ENCODE measurements at regions not wholly inside any gene's neighbourhood (a gene's known extent, or its start where the extent isn't known, plus 50 kb on each side); places are given as distances from the start of the nearest gene placed in this dataset.

DNA sequence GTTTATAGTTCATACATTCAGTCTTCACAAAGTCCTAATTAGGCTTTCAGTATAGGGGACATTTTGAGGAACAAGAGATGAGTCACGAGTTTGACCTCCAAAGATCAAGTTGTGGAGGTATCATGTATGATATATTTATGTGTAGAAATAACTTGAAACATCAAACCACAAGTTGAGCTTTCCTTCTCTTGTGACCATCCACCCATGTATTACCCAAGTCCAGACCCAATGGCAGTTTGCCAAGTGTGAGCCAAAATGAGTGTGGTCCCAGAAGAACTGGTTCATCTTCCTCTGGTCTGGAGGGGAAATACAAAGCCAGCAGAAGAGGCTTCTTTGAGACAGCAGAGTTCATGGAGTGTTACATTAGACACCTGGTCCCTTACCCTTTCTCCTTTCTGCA lies 104.9 kb downstream of the ATP23 start:
- H3K4me3 ChIP-seq (ENCODE audit: low read length), result no peak overlapping the region
- no peaks in the 10 kb centered on the region for H3K79me2 ChIP-seq (ENCODE audit: low read length)
- ChIA-PET POLR2A (ENCODE audit: unreplicated experiment) (no interaction called here), CTCF (no interaction called here)
- ATAC-seq (no peak), DNase-seq (peak; percentile 66)
- BruUV-seq (replicated peaks), result no TSS peak
- no peaks in the 10 kb centered on the region for H3K27me3 ChIP-seq (ENCODE audit: low read length)
- no peaks in the 10 kb centered on the region for H3K4me1 ChIP-seq (ENCODE audit: insufficient read depth, low read length)
- H3K9ac ChIP-seq (ENCODE audit: low read length), result no peak overlapping the region
- intact Hi-C loops (cut with micrococcal nuclease), result no loop called here
- no peak overlapping the region for H3K4me2 ChIP-seq (ENCODE audit: low read length)
- TF ChIP-seq CTCF (conservative IDR thresholded peaks at IDR 0.05; ENCODE audit: low read depth, low read length), result no peak
- no peak for TF ChIP-seq EZH2phosphoT487 (IDR thresholded peaks at IDR 0.05; ENCODE audit: borderline replicate concordance, low read length)
- TF ChIP-seq EZH2 (IDR thresholded peaks at IDR 0.05; ENCODE audit: low read length, unreplicated experiment), result no peak
- H3K9me2 ChIP-seq (replicated peaks; ENCODE audit: low read length), result no peaks in the 10 kb centered on the region
- H3K27ac ChIP-seq (ENCODE audit: low read length), result no peak overlapping the region
- H3K36me3 ChIP-seq (ENCODE audit: low read depth, low read length), result no peaks in the 10 kb centered on the region
- H4K20me1 ChIP-seq (ENCODE audit: low read length), result no peaks in the 10 kb centered on the region
- H3K9me3 ChIP-seq (ENCODE audit: low read length), result no peaks in the 10 kb centered on the region
- no peaks in the 10 kb centered on the region for H3F3A ChIP-seq (ENCODE audit: low read length, unreplicated experiment)
- no peak overlapping the region for H2AFZ ChIP-seq (ENCODE audit: low read length)

DNA sequence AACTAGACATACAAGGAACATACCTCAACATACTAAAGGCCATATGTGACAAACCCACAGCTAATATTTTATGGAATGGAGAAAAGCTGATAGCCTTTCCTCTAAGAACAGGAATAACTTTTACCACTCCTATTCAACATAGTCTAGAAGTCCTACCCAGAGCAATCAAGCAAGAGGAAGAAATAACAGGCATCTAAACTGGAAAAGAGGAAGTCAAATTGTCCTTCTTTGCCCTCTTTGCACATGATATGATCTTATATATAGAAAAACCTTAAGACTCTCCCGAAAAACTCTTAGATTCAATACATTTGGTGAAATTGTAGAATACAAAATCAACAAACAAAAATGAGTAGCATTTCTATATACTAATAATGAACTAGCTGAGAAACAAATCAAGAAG lies 110.0 kb downstream of the ATP23 start:
- intact Hi-C loops (cut with micrococcal nuclease), result no loop called here
- CTCF ChIA-PET, result no interaction called here
- H3K9me3 ChIP-seq (ENCODE audit: low read length), result no peaks in the 10 kb centered on the region
- no peaks in the 10 kb centered on the region for H3K36me3 ChIP-seq (ENCODE audit: low read depth, low read length)
- no peak overlapping the region for H2AFZ ChIP-seq (ENCODE audit: low read length)
- DNase-seq (no peak), ATAC-seq (no peak)
- no peaks in the 10 kb centered on the region for H3K27me3 ChIP-seq (ENCODE audit: low read length)
- H3K9ac ChIP-seq (ENCODE audit: low read length), result no peak overlapping the region
- H3K27ac ChIP-seq (ENCODE audit: low read length), result no peak overlapping the region
- no peaks in the 10 kb centered on the region for H3K79me2 ChIP-seq (ENCODE audit: low read length)
- no TSS peak for BruUV-seq (replicated peaks)
- no peak overlapping the region for H3K4me3 ChIP-seq (ENCODE audit: low read length)
- POLR2A ChIA-PET (ENCODE audit: unreplicated experiment), result interaction anchor here (0.7 kb wide), 1 partner anchor 202 kb away, joined by 3 read pairs; no protein-coding TSS in a partner anchor
- H3K4me2 ChIP-seq (ENCODE audit: low read length), result no peak overlapping the region
- H4K20me1 ChIP-seq (ENCODE audit: low read length), result no peaks in the 10 kb centered on the region
- H3F3A ChIP-seq (ENCODE audit: low read length, unreplicated experiment), result no peaks in the 10 kb centered on the region
- TF ChIP-seq EZH2 (IDR thresholded peaks at IDR 0.05; ENCODE audit: low read length, unreplicated experiment) (no peak), EZH2phosphoT487 (IDR thresholded peaks at IDR 0.05; ENCODE audit: borderline replicate concordance, low read length) (no peak), CTCF (conservative IDR thresholded peaks at IDR 0.05; ENCODE audit: low read depth, low read length) (no peak)
- no peaks in the 10 kb centered on the region for H3K9me2 ChIP-seq (replicated peaks; ENCODE audit: low read length)
- H3K4me1 ChIP-seq (ENCODE audit: insufficient read depth, low read length), result no peaks in the 10 kb centered on the region

DNA sequence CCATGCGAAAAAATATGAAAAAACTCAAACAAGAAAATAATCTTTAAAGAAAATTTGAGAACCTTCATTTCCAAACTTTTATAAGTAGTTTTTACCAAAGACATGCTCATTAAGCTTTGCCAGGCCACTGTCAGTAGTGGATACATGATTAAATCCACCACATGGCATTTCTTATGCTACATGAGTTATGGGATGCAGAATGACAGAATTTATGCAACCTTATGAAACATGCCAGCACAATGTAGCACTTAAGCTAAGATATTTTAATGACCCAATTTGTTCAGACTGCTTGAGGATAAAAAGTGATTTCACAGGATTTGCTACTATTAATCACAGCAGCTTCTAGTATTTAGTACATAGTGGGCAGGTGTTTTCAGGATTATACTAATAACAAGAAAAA lies 123.3 kb downstream of the ATP23 start:
- no peaks in the 10 kb centered on the region for H4K20me1 ChIP-seq (ENCODE audit: low read length)
- ATAC-seq (no peak), DNase-seq (no peak)
- H3K9me2 ChIP-seq (replicated peaks; ENCODE audit: low read length), result no peaks in the 10 kb centered on the region
- TF ChIP-seq EZH2 (IDR thresholded peaks at IDR 0.05; ENCODE audit: low read length, unreplicated experiment), result no peak
- no peak for TF ChIP-seq EZH2phosphoT487 (IDR thresholded peaks at IDR 0.05; ENCODE audit: borderline replicate concordance, low read length)
- TF ChIP-seq CTCF (conservative IDR thresholded peaks at IDR 0.05; ENCODE audit: low read depth, low read length), result no peak
- BruUV-seq (replicated peaks), result no TSS peak
- peaks cover 46% of the 10 kb centered on the region for H3K4me1 ChIP-seq (ENCODE audit: insufficient read depth, low read length)
- ChIA-PET POLR2A (ENCODE audit: unreplicated experiment) (no interaction called here), CTCF (no interaction called here)
- intact Hi-C loops (cut with micrococcal nuclease), result no loop called here
- no peak overlapping the region for H3K4me2 ChIP-seq (ENCODE audit: low read length)
- H3K27ac ChIP-seq (ENCODE audit: low read length), result no peak overlapping the region
- H3K27me3 ChIP-seq (ENCODE audit: low read length), result no peaks in the 10 kb centered on the region
- no peaks in the 10 kb centered on the region for H3K36me3 ChIP-seq (ENCODE audit: low read depth, low read length)
- H3F3A ChIP-seq (ENCODE audit: low read length, unreplicated experiment), result peaks cover 4% of the 10 kb centered on the region
- no peak overlapping the region for H2AFZ ChIP-seq (ENCODE audit: low read length)
- no peak overlapping the region for H3K4me3 ChIP-seq (ENCODE audit: low read length)
- no peak overlapping the region for H3K9ac ChIP-seq (ENCODE audit: low read length)
- no peaks in the 10 kb centered on the region for H3K9me3 ChIP-seq (ENCODE audit: low read length)
- H3K79me2 ChIP-seq (ENCODE audit: low read length), result no peaks in the 10 kb centered on the region
